Stimulated activated CD4-positive, alpha-beta T cell treated with anti-CD3 and anti-CD28 coated beads, Interleukin-1b, Interleukin-23, amount 100 ng/mL, for 4 hours (primary cell): ENCODE measurements at regions not wholly inside any gene's neighbourhood (a gene's known extent, or its start where the extent isn't known, plus 50 kb on each side); places are given as distances from the start of the nearest gene placed in this dataset.
"Not testable (repeated sequence)": the region's sequence is repeated elsewhere in the genome, so short reads cannot be mapped to it uniquely, and the experiment has no call there.

Experiments used
- DNase-seq, 2 donors: peaks; one replicate each; pipeline ENCODE4 v3.0.0-alpha.2; 2020; ENCODE audit warnings: low read depth in 2 of 2

DNA sequence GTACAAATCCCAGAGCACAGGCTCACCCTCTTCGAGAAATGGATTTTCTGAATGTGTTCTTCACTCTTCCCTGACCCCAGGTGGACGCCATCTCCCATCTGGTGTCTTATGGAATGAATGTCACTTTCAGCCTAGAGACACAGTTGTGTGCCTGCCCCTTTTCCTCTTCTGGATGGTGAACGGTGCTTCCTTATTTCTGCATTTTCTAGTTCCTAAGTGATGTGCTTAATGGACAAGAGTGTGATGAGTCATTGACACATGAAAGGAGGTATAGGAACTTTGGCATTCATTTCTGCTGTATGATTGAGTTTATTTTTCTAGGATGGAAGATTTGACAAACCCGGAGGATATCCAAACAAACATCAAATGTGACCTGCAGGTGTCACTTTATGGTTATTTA lies 114.9 kb upstream of the PTPN20 start:
- not testable (repeated sequence) for DNase-seq

DNA sequence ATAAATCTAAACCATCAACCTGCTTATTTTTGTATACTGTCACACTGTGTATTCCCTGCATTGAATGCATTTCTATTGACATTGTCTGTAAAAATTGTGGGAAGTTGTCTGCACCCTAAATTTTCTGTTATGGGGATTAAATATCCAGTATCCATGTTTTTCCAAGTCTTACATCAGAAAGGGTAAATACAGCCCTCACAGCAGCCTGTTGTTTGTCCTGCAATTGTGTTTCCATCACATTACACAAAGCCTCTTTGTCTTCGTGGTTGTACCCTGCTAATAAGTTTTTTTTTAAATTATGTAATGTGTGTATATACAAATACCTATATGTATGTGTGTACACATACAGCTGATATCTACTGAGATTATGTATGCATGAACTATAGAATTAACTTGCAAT lies 109.2 kb upstream of the PTPN20 start:
- not testable (repeated sequence) for DNase-seq

DNA sequence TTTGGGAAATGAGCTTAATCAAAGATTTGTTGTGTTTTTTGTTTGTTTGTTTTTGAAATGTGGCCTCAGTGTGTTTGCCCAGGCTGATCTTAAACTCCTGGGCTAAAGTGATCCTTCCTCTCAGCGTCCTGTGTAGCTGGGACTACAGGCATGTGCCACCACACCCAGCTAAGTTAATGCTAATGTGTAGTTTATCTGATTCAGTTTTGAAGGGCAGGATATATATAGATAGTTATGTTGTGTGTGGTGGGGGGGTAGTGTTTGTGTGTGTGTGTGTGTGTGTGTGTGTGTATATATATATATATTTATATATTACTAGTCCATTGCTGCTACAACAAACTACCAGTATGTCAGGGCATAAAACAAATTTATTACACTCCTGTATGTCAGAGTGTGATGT lies 108.1 kb upstream of the PTPN20 start:
- not testable (repeated sequence) for DNase-seq

DNA sequence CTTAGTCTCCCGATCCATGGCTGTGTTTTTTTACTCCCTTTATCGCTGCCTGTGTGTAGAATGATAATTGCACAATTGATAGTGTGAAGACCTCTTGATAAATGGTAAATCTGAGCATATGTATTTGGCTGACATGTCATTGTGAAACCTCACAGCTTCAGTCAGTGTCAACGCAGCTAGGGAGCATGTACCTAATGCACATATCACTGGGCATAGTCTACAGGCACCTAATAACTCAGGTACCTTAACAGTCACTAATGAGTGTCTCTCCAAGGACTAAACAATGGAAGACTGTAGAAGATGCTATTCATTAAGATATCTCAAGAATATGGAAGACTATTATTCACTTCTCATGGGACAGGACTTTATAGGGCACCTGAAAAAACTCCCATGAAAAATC lies 101.0 kb upstream of the PTPN20 start:
- DNase-seq: not testable (repeated sequence)

DNA sequence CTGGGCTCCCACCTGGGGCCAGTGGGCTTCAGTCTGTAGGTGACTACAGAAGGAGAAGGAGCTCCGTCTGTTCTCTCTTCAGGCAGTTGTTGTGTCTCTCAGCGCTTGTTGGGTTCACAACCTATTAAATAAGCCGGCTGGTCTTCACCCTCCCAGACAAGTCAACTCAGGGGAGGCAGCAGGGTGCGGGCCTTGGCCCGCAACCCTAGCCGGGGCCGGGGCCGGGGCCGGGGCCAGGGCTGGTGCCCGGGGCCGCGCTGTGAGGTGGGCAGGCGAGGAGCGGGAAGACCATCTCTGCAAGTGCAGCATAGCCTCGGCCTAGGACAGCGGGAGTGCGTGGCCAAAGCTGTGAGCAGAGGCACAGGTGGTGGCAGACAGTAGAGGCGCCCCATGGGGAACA lies 95.1 kb upstream of the PTPN20 start:
- DNase-seq: not testable (repeated sequence)

DNA sequence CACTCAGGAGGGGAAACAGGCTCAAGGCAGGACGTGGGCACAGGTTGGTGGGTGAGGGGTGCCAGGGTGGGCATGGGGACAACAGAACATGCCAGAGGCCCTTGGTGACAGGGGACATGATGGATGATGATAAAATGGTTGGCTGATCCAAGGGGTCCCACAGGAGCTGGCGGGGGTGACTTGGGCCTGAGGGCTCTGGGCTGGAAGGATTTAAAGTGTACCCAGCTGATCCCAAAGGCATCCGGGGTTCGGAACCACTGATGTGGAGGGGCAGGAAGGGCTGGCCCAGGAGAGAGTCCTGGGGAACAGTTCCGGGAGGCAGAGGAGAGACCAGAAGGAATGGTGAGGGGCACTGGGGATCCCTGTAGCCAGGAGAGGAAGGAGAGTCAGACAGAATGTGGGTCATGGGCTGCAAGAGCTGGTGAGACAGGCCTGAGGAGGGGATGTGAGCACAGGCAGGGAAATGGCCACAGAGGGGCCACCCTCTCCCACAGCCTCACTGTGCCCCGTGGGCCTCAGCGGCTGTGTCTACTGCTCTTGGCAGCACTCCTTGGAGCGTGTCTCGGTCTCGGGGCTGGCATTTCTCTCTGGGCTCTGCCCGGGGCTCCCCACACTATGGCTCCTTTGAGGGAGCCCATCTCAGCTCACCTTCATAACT lies 70.7 kb upstream of the PTPN20 start:
- DNase-seq: not testable (repeated sequence)

DNA sequence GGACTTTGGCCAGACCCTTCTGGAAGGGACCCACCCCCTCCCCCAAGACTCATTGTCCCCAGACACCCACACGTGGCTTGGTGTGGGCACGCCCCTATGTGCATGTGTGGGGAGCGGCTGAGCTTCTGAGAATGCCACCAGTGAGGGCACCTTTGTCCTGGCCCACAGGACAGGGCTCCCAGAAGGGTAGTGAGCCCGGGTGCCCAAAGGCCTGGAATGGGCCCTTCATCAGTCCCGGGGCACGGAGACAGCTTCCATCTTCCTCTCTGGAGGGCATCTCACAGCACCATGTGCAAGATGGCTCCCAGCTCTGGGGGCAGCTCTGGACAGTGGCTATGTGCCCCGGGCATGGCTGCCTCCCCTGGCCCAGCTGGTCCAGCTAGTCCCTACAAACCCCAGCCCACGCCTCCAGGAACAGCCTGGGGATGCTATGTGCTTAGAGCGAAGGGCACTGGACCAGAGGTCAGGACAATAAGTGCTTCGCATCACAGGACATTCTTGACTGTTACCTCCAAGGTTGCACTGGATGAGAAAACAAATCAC lies 70.1 kb upstream of the PTPN20 start:
- DNase-seq: not testable (repeated sequence)

- not testable (repeated sequence) for DNase-seq
Observed at GRCh38 chr10:46845194-46845593, 66.0 kb upstream of the PTPN20 start.

GRCh38 chr10:46845640-46846039 lies 65.6 kb upstream of the PTPN20 start:
- not testable (repeated sequence) for DNase-seq

DNA sequence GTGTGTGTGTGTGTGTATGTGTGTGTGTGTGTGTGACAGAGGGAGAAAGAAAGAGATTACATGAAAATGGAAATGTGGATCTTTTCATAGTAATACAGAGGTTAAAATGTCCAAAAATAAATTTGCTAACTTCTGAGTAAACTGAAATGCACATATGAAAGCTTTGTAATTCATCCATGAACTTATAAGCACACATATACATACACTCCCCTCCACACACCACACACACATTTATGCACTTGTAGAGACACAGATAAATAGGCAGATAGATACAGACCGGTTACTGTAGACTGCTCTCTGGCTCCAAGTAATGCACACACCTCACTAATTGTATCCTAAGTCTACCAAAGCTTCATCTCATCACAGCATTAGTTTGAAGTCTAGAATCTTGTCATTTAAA lies 50.5 kb upstream of the PTPN20 start:
- DNase-seq: not testable (repeated sequence)
